Kidney (tissue), 13 donors: ENCODE measurements at regions not wholly inside any gene's neighbourhood (a gene's known extent, or its start where the extent isn't known, plus 50 kb on each side); places are given as distances from the start of the nearest gene placed in this dataset.
A peak's percentile ranks its signal among the peaks of the same experiment; 100 is the strongest.

Experiments used
- DNase-seq, 5 donors: peaks; one replicate each; pipeline ENCODE4 v3.0.0-alpha.2; 2013 to 2020
- FAIRE-seq: peaks from 2 replicates; lab custom pipeline; 2012; peaks lifted over from hg19 to GRCh38; lab: Jason Lieb, UNC
- H3K27ac ChIP-seq, 2 donors: one replicate each; pipeline ENCODE4 v1.7.0; 2013; ENCODE audit warnings: low read depth in 2 of 2, low read length in 2 of 2, inconsistent platforms in 1 of 2
- H3K27me3 ChIP-seq: one replicate; pipeline ENCODE4 v1.7.1; 2013; ENCODE audit warnings: low read length, inconsistent platforms; ENCODE audit not compliant: control insufficient read depth, insufficient read depth
- H3K36me3 ChIP-seq, 3 donors: one replicate each; pipeline versions ENCODE4 v1.7.0 to v1.7.1; 2013; ENCODE audit warnings: low read length in 3 of 3, control low read depth in 1 of 3, inconsistent platforms in 1 of 3; ENCODE audit not compliant: insufficient read depth in 3 of 3, control insufficient read depth in 2 of 3
- H3K4me1 ChIP-seq, 3 donors: one replicate each; pipeline versions ENCODE4 v1.7.0 to v1.7.1; 2013; ENCODE audit warnings: low read length in 3 of 3, inconsistent platforms in 1 of 3, low read depth in 1 of 3; ENCODE audit not compliant: control insufficient read depth in 2 of 3, insufficient read depth in 2 of 3
- H3K4me3 ChIP-seq, 3 donors: one replicate each; pipeline versions ENCODE4 v1.7.0 to v1.8.1; 2013; ENCODE audit warnings: low read length in 3 of 3, control low read depth in 1 of 3, inconsistent platforms in 1 of 3
- H3K9ac ChIP-seq, 3 donors: one replicate each; pipeline versions ENCODE4 v1.7.0 to v1.7.1; 2013; ENCODE audit warnings: low read length in 3 of 3, control low read depth in 1 of 3, inconsistent platforms in 1 of 3
- H3K9me3 ChIP-seq, 3 donors: one replicate each; pipeline versions ENCODE4 v1.7.0 to v1.7.1; 2013; ENCODE audit warnings: low read length in 3 of 3, control low read depth in 1 of 3, inconsistent platforms in 1 of 3; ENCODE audit not compliant: control insufficient read depth in 2 of 3, insufficient read depth in 1 of 3
- CTCF ChIP-seq: IDR thresholded peaks from 3 replicates; pipeline ENCODE4 v1.5.1; 2012; ENCODE audit warnings: mild to moderate bottlenecking, moderate library complexity, borderline replicate concordance; ENCODE audit not compliant: insufficient read depth; ENCODE audit errors: extremely low read depth
- intact Hi-C: fragments of 100-400 bp; cut with DNase I; formaldehyde crosslinking; loops from one replicate; pipeline ENCODE4 v1.11.1; 2022
- donor health status: control.
- donor health status: control.
- donor health status: control.
- donor health status: control.
- donor health status: control.
- donor health status: DM: yes; HTN: yes; CAD: no.
- donor health status: Normal renal cell carcinoma (clear cell type).

DNA sequence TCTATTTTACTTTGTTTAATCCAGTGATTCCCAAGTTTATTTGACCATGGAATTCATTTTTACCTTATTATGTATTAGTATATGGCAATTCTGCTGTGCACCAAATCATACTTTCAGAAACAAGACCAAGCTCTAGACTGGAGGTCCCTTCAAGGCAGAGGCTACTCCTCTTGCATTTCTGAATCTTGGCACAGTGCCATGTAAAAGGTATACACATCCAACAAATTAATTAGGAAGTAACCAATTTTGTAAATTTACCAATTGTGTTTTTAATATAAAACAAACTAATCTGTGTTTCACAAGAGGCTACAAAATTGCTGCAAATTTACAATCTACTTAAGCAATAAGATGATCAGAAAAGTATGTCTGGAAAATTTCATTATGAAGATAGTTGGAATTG, 712.2 kb upstream of the HS3ST1 start:
- intact Hi-C loops: no loop called here
- Histone ChIP-seq H3K9ac (no peak overlapping the region), H3K27me3 (no peaks in the 10 kb centered on the region), H3K27ac (no peak overlapping the region), H3K4me1 (no peaks in the 10 kb centered on the region), H3K9me3 (no peaks in the 10 kb centered on the region), H3K4me3 (no peak overlapping the region), H3K36me3 (no peaks in the 10 kb centered on the region)
- TF ChIP-seq CTCF: no peak
- no peak for DNase-seq
- no peak for FAIRE-seq

- TF ChIP-seq CTCF: no peak
Observed at GRCh38 chr4:12139296-12139695, 710.6 kb upstream of the HS3ST1 start.

GRCh38 chr4:12138488-12138887, 709.8 kb upstream of the HS3ST1 start:
- Histone ChIP-seq H3K4me1 (no peaks in the 10 kb centered on the region), H3K36me3 (no peaks in the 10 kb centered on the region), H3K4me3 (no peak overlapping the region), H3K9me3 (peaks cover 0 to 5% (median 0%) of the 10 kb centered on the region in 3 donors), H3K27ac (no peak overlapping the region), H3K9ac (no peak overlapping the region), H3K27me3 (no peaks in the 10 kb centered on the region)
- FAIRE-seq (no peak), DNase-seq (no peak)
- intact Hi-C loops: no loop called here
- TF ChIP-seq CTCF: no peak

More at GRCh38 chr4:12139296-12139695, 710.6 kb upstream of the HS3ST1 start:
- no peak overlapping the region for H3K27ac ChIP-seq
- no peak overlapping the region for H3K4me3 ChIP-seq
- no peaks in the 10 kb centered on the region for H3K9me3 ChIP-seq
- no peak for FAIRE-seq
- intact Hi-C loops: no loop called here
- no peak for DNase-seq
- H3K9ac ChIP-seq: no peak overlapping the region
- no peaks in the 10 kb centered on the region for H3K36me3 ChIP-seq
- no peaks in the 10 kb centered on the region for H3K4me1 ChIP-seq
- H3K27me3 ChIP-seq: no peaks in the 10 kb centered on the region

DNA sequence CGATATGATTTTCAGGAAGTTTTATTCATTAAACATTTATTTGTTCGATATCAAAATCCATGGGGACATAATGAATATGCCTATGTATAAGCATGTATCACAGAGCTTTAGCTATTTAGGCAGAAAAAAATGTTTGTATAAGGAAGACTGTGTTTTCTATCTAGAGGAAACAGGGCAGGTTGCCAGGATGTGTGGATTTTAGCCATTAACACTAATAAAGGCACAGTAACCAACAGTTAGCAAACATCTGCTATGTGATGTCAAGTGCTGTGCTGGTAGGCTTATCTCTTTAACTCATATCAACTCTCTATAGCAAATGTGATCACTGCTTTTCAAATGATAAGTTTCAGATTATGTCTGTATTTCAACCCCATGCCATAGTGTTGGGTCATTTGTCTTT, 708.9 kb upstream of the HS3ST1 start:
- peak in 2 of 5 donors; percentile 41 to 74 for DNase-seq
- TF ChIP-seq CTCF: no peak
- intact Hi-C loops: no loop called here
- Histone ChIP-seq H3K36me3 (no peaks in the 10 kb centered on the region), H3K9me3 (peaks cover 0 to 7% (median 0%) of the 10 kb centered on the region in 3 donors), H3K4me1 (no peaks in the 10 kb centered on the region), H3K9ac (no peak overlapping the region), H3K27me3 (no peaks in the 10 kb centered on the region), H3K4me3 (no peak overlapping the region), H3K27ac (no peak overlapping the region)
- FAIRE-seq: no peak
